Ishikawa (cell line): ENCODE measurements at regions not wholly inside any gene's neighbourhood (a gene's known extent, or its start where the extent isn't known, plus 50 kb on each side); places are given as distances from the start of the nearest gene placed in this dataset.

Experiments used
- CEBPB ChIP-seq: IDR thresholded peaks from 2 replicates; pipeline ENCODE4 v1.6.1; 2012
- CREB1 ChIP-seq: IDR thresholded peaks from 2 replicates; pipeline ENCODE4 v1.6.1; 2012; ENCODE audit warnings: low read depth
- EGR1 ChIP-seq: IDR thresholded peaks from 2 replicates; pipeline ENCODE4 v1.6.1; 2012
- EP300 ChIP-seq: IDR thresholded peaks from 2 replicates; pipeline ENCODE4 v1.6.1; 2012; ENCODE audit warnings: borderline replicate concordance
- FOXM1 ChIP-seq: IDR thresholded peaks from 2 replicates; pipeline ENCODE4 v1.6.1; 2012; ENCODE audit warnings: low read depth, borderline replicate concordance
- NFIC ChIP-seq: IDR thresholded peaks from 2 replicates; pipeline ENCODE4 v1.6.1; 2012
- RAD21 ChIP-seq: IDR thresholded peaks from 2 replicates; pipeline ENCODE4 v1.6.1; 2012; ENCODE audit warnings: low read depth
- TAF1 ChIP-seq: IDR thresholded peaks from 2 replicates; pipeline ENCODE4 v1.6.1; 2012; ENCODE audit warnings: low read depth, mild to moderate bottlenecking
- TCF12 ChIP-seq: IDR thresholded peaks from 2 replicates; pipeline ENCODE4 v1.6.1; 2012; ENCODE audit warnings: low read depth
- TEAD4 ChIP-seq: IDR thresholded peaks from 2 replicates; pipeline ENCODE4 v1.6.1; 2012
- YY1 ChIP-seq: IDR thresholded peaks from 2 replicates; pipeline ENCODE4 v1.6.1; 2012; ENCODE audit warnings: low read depth
- ZBTB7A ChIP-seq: IDR thresholded peaks from 2 replicates; pipeline ENCODE4 v1.6.1; 2012; ENCODE audit warnings: low read depth
- TF ChIP-seq, protein P1 (sequence below): IDR thresholded peaks from 2 replicates; pipeline ENCODE4 v1.6.1; 2012
- TF ChIP-seq, protein P2 (sequence below): IDR thresholded peaks from 2 replicates; pipeline ENCODE4 v1.6.1; 2012; ENCODE audit warnings: low read depth, mild to moderate bottlenecking
- TF ChIP-seq, protein P3 (sequence below): IDR thresholded peaks from 2 replicates; pipeline ENCODE4 v1.6.1; 2012

DNA sequence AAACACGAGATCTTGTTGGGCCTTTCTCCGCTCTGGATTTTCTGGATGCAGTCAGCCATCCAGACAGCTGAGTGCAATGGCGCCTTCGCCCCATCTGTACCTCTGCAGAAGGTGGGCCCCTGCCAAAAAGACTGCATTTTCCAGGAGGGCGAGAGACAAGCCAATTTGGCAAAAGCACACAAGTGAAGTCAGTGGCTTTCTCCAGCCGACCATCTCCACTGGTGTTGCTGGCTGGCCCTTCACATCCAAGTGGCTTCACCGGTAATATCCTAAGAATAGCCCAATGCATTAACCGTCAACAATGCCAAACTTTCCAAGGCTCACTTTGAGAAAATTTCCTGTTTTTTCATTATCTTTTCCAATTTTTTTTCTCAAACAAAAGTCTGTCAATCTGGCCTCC, 96.2 kb upstream of the MXRA5 start:
- TF ChIP-seq NFIC, result no peak
- TF ChIP-seq, protein P1, sequence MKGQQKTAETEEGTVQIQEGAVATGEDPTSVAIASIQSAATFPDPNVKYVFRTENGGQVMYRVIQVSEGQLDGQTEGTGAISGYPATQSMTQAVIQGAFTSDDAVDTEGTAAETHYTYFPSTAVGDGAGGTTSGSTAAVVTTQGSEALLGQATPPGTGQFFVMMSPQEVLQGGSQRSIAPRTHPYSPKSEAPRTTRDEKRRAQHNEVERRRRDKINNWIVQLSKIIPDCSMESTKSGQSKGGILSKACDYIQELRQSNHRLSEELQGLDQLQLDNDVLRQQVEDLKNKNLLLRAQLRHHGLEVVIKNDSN, result no peak
- TF ChIP-seq TAF1, result no peak
- no peak for TF ChIP-seq RAD21

DNA sequence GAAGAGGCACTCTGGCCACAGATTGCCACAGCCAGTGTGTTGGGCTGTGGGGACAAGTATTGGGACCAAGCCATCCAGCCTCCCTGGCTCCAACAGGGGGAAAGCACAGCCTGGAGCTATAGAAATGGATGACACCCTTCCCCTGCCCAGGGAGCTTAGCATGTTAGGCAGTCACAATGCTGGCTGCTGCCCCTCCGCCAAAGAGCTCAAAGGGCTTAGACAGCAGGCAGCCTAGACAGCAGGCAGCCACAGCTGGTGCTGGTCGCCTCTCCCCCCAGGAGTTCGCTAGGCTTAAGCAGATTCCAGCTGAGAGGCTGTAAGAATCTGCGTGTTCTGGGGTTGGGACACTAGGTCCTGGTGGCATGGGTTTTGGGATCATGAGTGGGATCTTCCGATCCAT, 94.5 kb upstream of the MXRA5 start:
- no peak for TF ChIP-seq NFIC
- no peak for TF ChIP-seq EP300
- no peak for TF ChIP-seq CEBPB
- no peak for TF ChIP-seq CREB1
- TF ChIP-seq, protein P2, sequence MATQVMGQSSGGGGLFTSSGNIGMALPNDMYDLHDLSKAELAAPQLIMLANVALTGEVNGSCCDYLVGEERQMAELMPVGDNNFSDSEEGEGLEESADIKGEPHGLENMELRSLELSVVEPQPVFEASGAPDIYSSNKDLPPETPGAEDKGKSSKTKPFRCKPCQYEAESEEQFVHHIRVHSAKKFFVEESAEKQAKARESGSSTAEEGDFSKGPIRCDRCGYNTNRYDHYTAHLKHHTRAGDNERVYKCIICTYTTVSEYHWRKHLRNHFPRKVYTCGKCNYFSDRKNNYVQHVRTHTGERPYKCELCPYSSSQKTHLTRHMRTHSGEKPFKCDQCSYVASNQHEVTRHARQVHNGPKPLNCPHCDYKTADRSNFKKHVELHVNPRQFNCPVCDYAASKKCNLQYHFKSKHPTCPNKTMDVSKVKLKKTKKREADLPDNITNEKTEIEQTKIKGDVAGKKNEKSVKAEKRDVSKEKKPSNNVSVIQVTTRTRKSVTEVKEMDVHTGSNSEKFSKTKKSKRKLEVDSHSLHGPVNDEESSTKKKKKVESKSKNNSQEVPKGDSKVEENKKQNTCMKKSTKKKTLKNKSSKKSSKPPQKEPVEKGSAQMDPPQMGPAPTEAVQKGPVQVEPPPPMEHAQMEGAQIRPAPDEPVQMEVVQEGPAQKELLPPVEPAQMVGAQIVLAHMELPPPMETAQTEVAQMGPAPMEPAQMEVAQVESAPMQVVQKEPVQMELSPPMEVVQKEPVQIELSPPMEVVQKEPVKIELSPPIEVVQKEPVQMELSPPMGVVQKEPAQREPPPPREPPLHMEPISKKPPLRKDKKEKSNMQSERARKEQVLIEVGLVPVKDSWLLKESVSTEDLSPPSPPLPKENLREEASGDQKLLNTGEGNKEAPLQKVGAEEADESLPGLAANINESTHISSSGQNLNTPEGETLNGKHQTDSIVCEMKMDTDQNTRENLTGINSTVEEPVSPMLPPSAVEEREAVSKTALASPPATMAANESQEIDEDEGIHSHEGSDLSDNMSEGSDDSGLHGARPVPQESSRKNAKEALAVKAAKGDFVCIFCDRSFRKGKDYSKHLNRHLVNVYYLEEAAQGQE, result no peak
- TF ChIP-seq FOXM1, result no peak
- TF ChIP-seq TAF1, result no peak
- TF ChIP-seq, protein P1, result no peak
- no peak for TF ChIP-seq RAD21

DNA sequence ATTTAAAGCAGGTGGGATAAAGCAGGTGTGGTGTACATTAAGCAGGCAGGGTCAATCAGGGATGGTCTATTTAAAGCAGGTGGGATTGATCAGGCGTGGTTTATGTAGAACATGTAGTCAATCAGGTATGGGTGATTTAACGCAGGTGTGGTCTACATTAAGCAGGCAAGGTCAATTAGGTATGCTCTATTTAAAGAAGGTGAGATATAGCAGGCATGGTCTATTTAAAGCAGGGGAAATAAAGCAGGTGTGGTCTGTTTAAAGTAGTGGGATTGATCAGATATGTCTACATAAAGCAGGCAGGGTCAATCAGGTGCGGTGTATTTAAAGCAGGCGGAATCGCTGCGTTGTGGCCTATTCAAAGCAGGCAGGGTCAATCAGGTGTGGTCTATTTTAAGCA, 88.6 kb upstream of the MXRA5 start:
- TF ChIP-seq, protein P3, sequence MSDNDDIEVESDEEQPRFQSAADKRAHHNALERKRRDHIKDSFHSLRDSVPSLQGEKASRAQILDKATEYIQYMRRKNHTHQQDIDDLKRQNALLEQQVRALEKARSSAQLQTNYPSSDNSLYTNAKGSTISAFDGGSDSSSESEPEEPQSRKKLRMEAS, result no peak
- no peak for TF ChIP-seq CREB1
- no peak for TF ChIP-seq RAD21
- TF ChIP-seq, protein P2, result no peak
- TF ChIP-seq, protein P1, result no peak
- no peak for TF ChIP-seq TAF1
- TF ChIP-seq TEAD4, result no peak
- no peak for TF ChIP-seq CEBPB

DNA sequence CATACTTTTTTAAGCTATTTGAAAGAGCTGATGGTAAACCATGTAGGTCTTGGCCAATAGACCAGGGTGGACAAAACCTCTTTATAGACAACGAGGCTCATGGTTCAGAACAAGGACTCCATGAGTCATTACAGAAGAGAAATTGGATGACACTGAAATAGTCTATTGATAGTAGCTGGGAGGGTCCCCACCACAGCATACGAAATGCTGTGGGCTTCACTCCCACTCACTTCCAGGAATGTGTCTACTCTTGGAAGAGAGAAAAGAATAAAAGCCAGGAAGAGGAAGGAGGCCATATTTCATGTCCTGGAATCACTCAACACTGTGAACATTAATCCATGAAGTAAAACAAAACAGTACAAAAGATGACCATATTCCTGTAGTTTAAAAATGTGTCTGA, 82.3 kb upstream of the MXRA5 start:
- TF ChIP-seq TAF1 (no peak), NFIC (no peak), YY1 (no peak), EGR1 (no peak), TEAD4 (no peak), ZBTB7A (no peak), TCF12 (no peak), CEBPB (no peak), EP300 (no peak), CREB1 (no peak), RAD21 (no peak), FOXM1 (no peak)
- TF ChIP-seq, protein P2, result no peak
- TF ChIP-seq, protein P3, result no peak
- TF ChIP-seq, protein P1, result no peak

DNA sequence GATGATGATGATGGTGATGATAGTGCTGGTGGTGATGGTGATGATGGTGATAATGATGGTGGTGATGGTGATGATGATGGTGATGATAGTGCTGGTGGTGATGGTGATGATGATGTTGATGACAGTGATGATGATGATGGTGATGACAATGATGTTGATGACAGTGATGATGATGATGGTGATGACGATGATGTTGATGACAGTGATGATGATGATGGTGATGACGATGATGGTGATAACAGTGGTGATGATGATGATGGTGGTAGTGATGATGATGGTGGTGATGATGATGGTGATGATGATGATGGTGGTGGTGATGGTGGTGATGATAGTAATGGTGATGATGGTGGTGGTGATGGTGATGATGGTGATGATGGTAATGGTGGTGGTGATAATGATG, 80.1 kb upstream of the MXRA5 start:
- TF ChIP-seq YY1, result no peak
- TF ChIP-seq NFIC, result no peak
- TF ChIP-seq, protein P3, result no peak
- no peak for TF ChIP-seq TAF1
- TF ChIP-seq, protein P2, result no peak
- TF ChIP-seq TCF12, result no peak
- TF ChIP-seq RAD21, result no peak
